SH-SY5Y (cell line): ENCODE measurements at regions not wholly inside any gene's neighbourhood (a gene's known extent, or its start where the extent isn't known, plus 50 kb on each side); places are given as distances from the start of the nearest gene placed in this dataset.

Experiments used
- GATA2 ChIP-seq: IDR thresholded peaks from 2 replicates; pipeline ENCODE4 v1.6.1; 2011; ENCODE audit warnings: mild to moderate bottlenecking, low read depth, low read length
- GATA3 ChIP-seq: IDR thresholded peaks from 2 replicates; pipeline ENCODE4 v1.6.1; 2011; ENCODE audit warnings: low read depth, mild to moderate bottlenecking, low read length, moderate library complexity

DNA sequence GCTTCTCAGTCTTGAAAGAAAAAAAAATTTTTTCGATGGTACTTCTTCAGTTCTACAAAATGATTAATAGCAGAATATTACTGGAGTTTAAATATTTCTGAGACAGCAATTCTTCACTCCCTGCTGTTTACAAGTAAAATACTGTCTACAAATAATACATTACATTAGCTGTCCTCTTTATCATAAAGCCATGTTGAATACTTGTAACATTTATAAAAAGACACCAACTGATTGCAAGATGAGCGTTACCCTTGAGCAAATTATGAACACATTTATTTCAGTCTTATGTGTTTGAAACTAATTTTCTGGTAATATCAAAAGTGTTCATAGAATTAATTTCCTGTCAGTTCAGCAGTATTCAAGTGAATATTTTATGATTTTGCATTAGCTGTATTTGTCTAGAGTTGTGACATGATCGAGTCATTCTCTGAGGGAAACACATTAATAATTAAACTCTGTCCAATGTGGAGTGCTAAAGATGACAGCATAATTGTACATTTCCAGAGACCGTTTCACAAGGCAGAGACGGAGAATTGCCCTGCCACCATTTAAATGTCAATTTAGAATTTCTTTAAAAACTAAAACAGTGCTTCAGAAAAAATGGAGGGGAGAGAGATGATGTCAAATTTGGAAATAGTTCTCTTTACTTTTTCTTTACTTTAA is 1359.0 kb upstream of the ADGRL4 start:
- TF ChIP-seq GATA3 (no peak), GATA2 (no peak)

- TF ChIP-seq GATA2 (no peak), GATA3 (no peak)
Measured at GRCh38 chr1:80363689-80364475, 1357.4 kb upstream of the ADGRL4 start.

DNA sequence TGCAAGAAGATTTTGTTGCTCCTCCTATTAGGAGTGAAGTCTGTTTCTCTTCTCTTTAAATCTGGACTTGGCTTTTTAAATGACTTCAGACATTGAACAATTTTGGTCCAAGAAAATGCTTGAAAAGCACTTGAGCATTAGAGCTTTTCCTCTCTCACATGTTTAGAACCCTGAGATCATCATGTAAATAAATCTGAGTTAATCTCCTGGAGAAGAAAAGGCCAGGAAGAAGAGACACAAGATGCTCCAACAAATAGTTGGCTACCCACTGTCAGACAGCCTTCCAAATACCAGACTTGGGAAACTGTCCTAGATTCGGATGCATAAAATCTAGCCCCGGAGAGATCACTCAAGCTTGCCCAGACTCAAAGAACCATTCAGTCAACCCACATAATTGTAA is 1353.1 kb upstream of the ADGRL4 start:
- no peak for TF ChIP-seq GATA3
- TF ChIP-seq GATA2: no peak

DNA sequence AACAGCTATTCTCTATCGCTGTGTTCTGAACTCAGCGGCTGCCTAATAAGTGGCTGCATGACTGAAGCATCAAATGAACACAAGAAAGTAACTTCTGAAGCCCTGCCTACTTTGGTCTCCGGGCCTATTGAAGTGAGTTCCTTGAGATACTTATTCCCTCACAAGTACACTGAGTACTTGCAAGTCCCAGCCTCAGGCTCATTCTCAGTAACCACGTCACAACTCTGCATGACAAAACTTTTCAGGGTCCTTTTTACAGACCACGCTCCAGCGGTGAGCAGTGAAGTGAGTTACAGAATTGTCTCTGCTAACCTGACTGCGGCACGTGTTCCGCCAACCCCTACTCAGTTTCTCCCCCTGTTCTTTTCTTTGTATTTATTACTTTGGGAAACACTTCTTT is 1342.7 kb upstream of the ADGRL4 start:
- TF ChIP-seq GATA3 (no peak), GATA2 (no peak)

GRCh38 chr1:80341021-80341420 is 1334.5 kb upstream of the ADGRL4 start:
- TF ChIP-seq GATA3 (no peak), GATA2 (no peak)

DNA sequence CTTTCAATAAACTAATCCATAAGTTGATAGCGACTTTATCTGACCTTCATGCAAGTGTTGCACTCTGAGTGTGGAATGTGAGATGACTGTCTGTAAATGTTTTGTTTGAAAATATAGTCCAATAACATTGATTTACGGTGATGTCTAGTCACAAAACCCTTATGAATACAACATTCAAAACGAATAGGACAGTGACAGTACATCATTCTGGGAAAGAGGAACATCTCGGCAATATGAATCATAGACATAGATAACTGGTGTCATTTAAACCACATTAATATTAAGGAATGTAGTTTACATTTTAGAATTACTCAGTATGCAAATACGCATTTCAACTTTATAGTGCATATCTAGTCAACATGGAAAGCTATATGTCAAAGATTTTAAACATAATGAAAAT is 1311.6 kb upstream of the ADGRL4 start:
- TF ChIP-seq GATA2: no peak
- no peak for TF ChIP-seq GATA3

DNA sequence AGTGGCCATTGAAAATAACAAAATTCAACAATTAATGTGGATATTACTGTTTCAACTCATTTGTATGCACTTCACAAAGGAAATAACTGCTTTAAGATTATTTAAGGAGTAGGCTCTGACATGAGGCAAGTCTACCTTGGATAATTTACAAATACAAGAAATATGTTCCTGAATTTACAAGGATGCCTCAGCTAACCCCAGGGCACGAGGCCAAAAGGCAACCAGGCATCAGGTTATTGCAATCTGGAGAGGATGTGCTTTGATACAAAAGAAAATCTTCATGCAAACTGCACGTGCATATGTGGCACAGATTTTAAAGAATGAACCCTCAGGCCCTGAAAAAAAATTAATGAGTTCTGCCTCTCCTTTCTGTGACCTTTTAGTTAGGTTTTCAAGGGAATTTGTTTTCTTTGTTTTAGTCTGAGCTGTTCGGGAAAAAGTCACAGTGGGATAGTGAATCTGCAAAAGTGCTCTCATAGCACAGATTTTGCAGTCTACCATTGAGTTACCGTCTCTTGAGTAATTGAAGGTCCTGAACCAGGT is 1304.2 kb upstream of the ADGRL4 start:
- TF ChIP-seq GATA2 (no peak), GATA3 (no peak)

GRCh38 chr1:80305466-80305865 is 1298.9 kb upstream of the ADGRL4 start:
- TF ChIP-seq GATA2 (no peak), GATA3 (no peak)

DNA sequence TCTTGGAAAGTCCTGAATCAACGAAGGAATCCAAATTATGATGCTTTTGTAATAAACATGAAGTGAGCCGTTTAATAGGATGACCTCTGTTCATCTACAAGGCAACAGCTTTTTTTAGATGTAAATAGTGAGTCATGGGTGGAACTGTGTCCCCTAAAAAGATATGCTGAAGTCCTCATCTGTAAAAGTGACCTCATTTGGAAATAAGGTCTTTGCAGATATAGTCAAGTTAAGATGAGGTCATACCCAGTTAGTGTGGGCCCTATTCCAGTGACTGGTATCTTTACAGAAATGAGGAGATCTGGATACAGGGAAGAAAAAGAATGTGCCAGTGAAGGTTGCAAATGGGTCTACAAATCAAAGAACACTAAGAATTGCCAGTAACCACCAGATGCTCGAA is 1287.3 kb upstream of the ADGRL4 start:
- no peak for TF ChIP-seq GATA2

DNA sequence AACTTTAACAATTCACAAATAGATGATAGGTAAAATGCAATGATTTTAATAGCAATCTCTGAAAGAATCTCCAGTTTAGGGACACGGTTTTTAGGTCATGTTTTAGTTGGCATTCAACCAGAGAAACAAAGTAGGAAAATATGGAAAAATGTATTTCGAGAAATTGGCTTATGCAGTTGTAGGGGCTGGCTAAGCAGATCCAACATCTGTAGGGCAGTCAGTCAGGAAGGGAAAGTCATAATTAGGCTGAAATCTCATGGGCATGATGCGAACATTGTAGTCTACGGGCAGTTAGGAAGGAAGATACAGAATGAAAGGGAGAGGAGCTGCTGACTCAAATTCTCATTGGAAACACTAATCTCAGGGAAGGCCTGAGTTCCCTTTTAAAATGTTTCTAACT is 1276.0 kb upstream of the ADGRL4 start:
- TF ChIP-seq GATA3 (no peak), GATA2 (no peak)

- TF ChIP-seq GATA2: no peak
Measured at GRCh38 chr1:80278936-80279335, 1272.4 kb upstream of the ADGRL4 start.

GRCh38 chr1:80274256-80274655 is 1267.7 kb upstream of the ADGRL4 start:
- TF ChIP-seq GATA2 (no peak), GATA3 (no peak)

GRCh38 chr1:80272495-80272894 is 1266.0 kb upstream of the ADGRL4 start:
- TF ChIP-seq GATA2: no peak
- TF ChIP-seq GATA3: no peak

- TF ChIP-seq GATA2 (peak; percentile 52), GATA3 (no peak)
Measured at GRCh38 chr1:80258659-80259058, 1252.1 kb upstream of the ADGRL4 start.

GRCh38 chr1:80251591-80251990 is 1245.1 kb upstream of the ADGRL4 start:
- TF ChIP-seq GATA3 (no peak), GATA2 (no peak)

GRCh38 chr1:80251171-80251570 is 1244.6 kb upstream of the ADGRL4 start:
- TF ChIP-seq GATA2 (no peak), GATA3 (no peak)
